Left lung (tissue), 4 donors: ENCODE measurements at regions not wholly inside any gene's neighbourhood (a gene's known extent, or its start where the extent isn't known, plus 50 kb on each side); places are given as distances from the start of the nearest gene placed in this dataset.

Experiments used
- ATAC-seq: fragments of 200-7000 bp; cut with Tn5 transposase; one replicate; pipeline ENCODE4 v1.9.1; 2020; ENCODE audit warnings: moderate library complexity
- DNase-seq, 4 donors: peaks; one replicate each; pipeline ENCODE4 v3.0.0-alpha.2; 2013 to 2020
- H3K27ac ChIP-seq, 2 donors: fragments of 200-600 bp; sonication (generic) in 1 of 2; one replicate each; pipeline versions ENCODE4 v1.5.0 to v1.8.0; 2020 to 2021
- H3K27me3 ChIP-seq, 2 donors: fragments of 200-600 bp; sonication (generic) in 1 of 2; one replicate each; pipeline versions ENCODE4 v1.5.0 to v1.8.0; 2020 to 2021
- H3K36me3 ChIP-seq, 2 donors: fragments of 200-600 bp; sonication (generic) in 1 of 2; one replicate each; pipeline versions ENCODE4 v1.5.0 to v1.8.0; 2020 to 2021
- H3K4me1 ChIP-seq, 2 donors: fragments of 200-600 bp; one replicate each; pipeline ENCODE4 v1.8.0; 2021
- H3K4me3 ChIP-seq, 2 donors: fragments of 200-600 bp; sonication (generic) in 1 of 2; one replicate each; pipeline versions ENCODE4 v1.5.0 to v1.8.0; 2020 to 2021; ENCODE audit warnings: mild to moderate bottlenecking in 1 of 2
- H3K9me3 ChIP-seq, 2 donors: fragments of 200-600 bp; sonication (generic) in 1 of 2; one replicate each; pipeline versions ENCODE4 v1.5.0 to v1.8.0; 2020 to 2021
- CTCF ChIP-seq, 2 donors: fragments of 200-600 bp; sonication (generic) in 1 of 2; IDR thresholded peaks; one replicate each; pipeline versions ENCODE4 v1.5.0 to v1.8.0; 2021; ENCODE audit warnings: antibody characterized with exemption in 2 of 2
- intact Hi-C, 2 donors: fragments of 100-400 bp; cut with DNase I; formaldehyde crosslinking; loops; one replicate each; pipeline versions ENCODE4 v1.11.2 to v1.14.2; 2022
- donor health status: DM: no; HTN: yes; CAD: no.
- donor health status: DM: no; HTN: no; CAD: no.

GRCh38 chr20:8963330-8963729, 105.6 kb upstream of the PLCB4 start:
- DNase-seq (no peak), ATAC-seq (no peak)
- no peak for TF ChIP-seq CTCF (IDR thresholded peaks at IDR 0.05)
- Histone ChIP-seq H3K9me3 (no peaks in the 10 kb centered on the region), H3K4me3 (no peak overlapping the region), H3K27ac (no peak overlapping the region), H3K27me3 (no peaks in the 10 kb centered on the region), H3K4me1 (peaks cover 0 to 3% of the 10 kb centered on the region in 2 donors), H3K36me3 (no peaks in the 10 kb centered on the region)
- intact Hi-C loops = no loop called here

- no peak for DNase-seq
- Histone ChIP-seq H3K27ac (no peak overlapping the region), H3K9me3 (no peaks in the 10 kb centered on the region), H3K4me3 (no peak overlapping the region), H3K4me1 (no peaks in the 10 kb centered on the region), H3K27me3 (no peaks in the 10 kb centered on the region), H3K36me3 (no peaks in the 10 kb centered on the region)
- intact Hi-C loops = no loop called here
- no peak for TF ChIP-seq CTCF (IDR thresholded peaks at IDR 0.05)
- no peak for ATAC-seq
Observed at GRCh38 chr20:8964959-8965562, 103.8 kb upstream of the PLCB4 start.

GRCh38 chr20:8967641-8968245, 101.1 kb upstream of the PLCB4 start:
- no peaks in the 10 kb centered on the region for H3K4me1 ChIP-seq
- no peak for ATAC-seq
- H3K27ac ChIP-seq = no peak overlapping the region
- no peaks in the 10 kb centered on the region for H3K27me3 ChIP-seq
- H3K4me3 ChIP-seq = no peak overlapping the region
- no peaks in the 10 kb centered on the region for H3K36me3 ChIP-seq
- TF ChIP-seq CTCF (IDR thresholded peaks at IDR 0.05) = no peak
- intact Hi-C loops = no loop called here
- H3K9me3 ChIP-seq = no peaks in the 10 kb centered on the region
- no peak for DNase-seq

- DNase-seq (no peak), ATAC-seq (no peak)
- TF ChIP-seq CTCF (IDR thresholded peaks at IDR 0.05) = no peak
- H3K27me3 ChIP-seq = no peaks in the 10 kb centered on the region
- no peaks in the 10 kb centered on the region for H3K9me3 ChIP-seq
- intact Hi-C loops = no loop called here
- no peak overlapping the region for H3K27ac ChIP-seq
- no peak overlapping the region for H3K4me3 ChIP-seq
- H3K36me3 ChIP-seq = no peaks in the 10 kb centered on the region
- no peaks in the 10 kb centered on the region for H3K4me1 ChIP-seq
Observed at GRCh38 chr20:8969146-8969583, 99.7 kb upstream of the PLCB4 start.

- H3K4me1 ChIP-seq = no peaks in the 10 kb centered on the region
- ATAC-seq (no peak), DNase-seq (no peak)
- no peaks in the 10 kb centered on the region for H3K9me3 ChIP-seq
- intact Hi-C loops = no loop called here
- no peak for TF ChIP-seq CTCF (IDR thresholded peaks at IDR 0.05)
- no peaks in the 10 kb centered on the region for H3K36me3 ChIP-seq
- no peaks in the 10 kb centered on the region for H3K27me3 ChIP-seq
- H3K4me3 ChIP-seq = no peak overlapping the region
- H3K27ac ChIP-seq = no peak overlapping the region
Observed at GRCh38 chr20:8971669-8972316, 97.1 kb upstream of the PLCB4 start.
